ENCODE measurements at regions not wholly inside any gene's neighbourhood (a gene's known extent, or its start where the extent isn't known, plus 50 kb on each side); places are given as distances from the start of the nearest gene placed in this dataset.

- TF ChIP-seq ZBTB40 (IDR thresholded peaks at IDR 0.05), result no peak
- TF ChIP-seq ZBTB40 (CRISPR knock-in tag; IDR thresholded peaks at IDR 0.05), result no peak
- TF ChIP-seq ZEB2 (IDR thresholded peaks at IDR 0.05), result peak; percentile 81
- no peak for TF ChIP-seq SREBF2 (CRISPR knock-in tag; IDR thresholded peaks at IDR 0.05)
- peak; percentile 97 for TF ChIP-seq SMARCC2 (IDR thresholded peaks at IDR 0.05; ENCODE audit: low read depth)
- no peak for TF ChIP-seq ZNF79 (CRISPR knock-in tag; IDR thresholded peaks at IDR 0.05; ENCODE audit: low read depth)
- no peak for TF ChIP-seq MTA1 (IDR thresholded peaks at IDR 0.05; ENCODE audit: borderline replicate concordance)
- TF ChIP-seq ADNP (tag; IDR thresholded peaks at IDR 0.05), result no peak
- peak; percentile 35; the same call in 1 of the 2 replicates for TF ChIP-seq TAL1 (IDR thresholded peaks at IDR 0.05)
- no peak for TF ChIP-seq CSDE1 (IDR thresholded peaks at IDR 0.05)
- TF ChIP-seq, protein P1, sequence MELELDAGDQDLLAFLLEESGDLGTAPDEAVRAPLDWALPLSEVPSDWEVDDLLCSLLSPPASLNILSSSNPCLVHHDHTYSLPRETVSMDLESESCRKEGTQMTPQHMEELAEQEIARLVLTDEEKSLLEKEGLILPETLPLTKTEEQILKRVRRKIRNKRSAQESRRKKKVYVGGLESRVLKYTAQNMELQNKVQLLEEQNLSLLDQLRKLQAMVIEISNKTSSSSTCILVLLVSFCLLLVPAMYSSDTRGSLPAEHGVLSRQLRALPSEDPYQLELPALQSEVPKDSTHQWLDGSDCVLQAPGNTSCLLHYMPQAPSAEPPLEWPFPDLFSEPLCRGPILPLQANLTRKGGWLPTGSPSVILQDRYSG (tag; conservative IDR thresholded peaks at IDR 0.05; ENCODE audit: low read depth), result no peak
- TF ChIP-seq NR0B1 (IDR thresholded peaks at IDR 0.05; ENCODE audit: partially characterized antibody), result no peak
- peak; percentile 98 for TF ChIP-seq NFIC (IDR thresholded peaks at IDR 0.05)
- TF ChIP-seq SLC30A9 (CRISPR knock-in tag; IDR thresholded peaks at IDR 0.05), result no peak
- TF ChIP-seq FOXM1 (IDR thresholded peaks at IDR 0.05; ENCODE audit: low read depth), result peak; percentile 35; the same call in 1 of the 2 replicates
- TF ChIP-seq FOXM1 (CRISPR knock-in tag; IDR thresholded peaks at IDR 0.05; ENCODE audit: low read depth), result no peak
- TF ChIP-seq MBD2 (IDR thresholded peaks at IDR 0.05; ENCODE audit: borderline replicate concordance, low read depth), result peak; percentile 63; the same call in 1 of the 2 replicates
- peak; percentile 99 for TF ChIP-seq SMARCE1 (IDR thresholded peaks at IDR 0.05)
Observed at GRCh38 chr6:3911614-3912336, 62.6 kb downstream of the FAM50B start (continued).
